DND-41 (cell line): ENCODE measurements at regions not wholly inside any gene's neighbourhood (a gene's known extent, or its start where the extent isn't known, plus 50 kb on each side); places are given as distances from the start of the nearest gene placed in this dataset.

Experiments used
- ATAC-seq: fragments of 200-7000 bp; cut with Tn5 transposase; 3 replicates; pipeline ENCODE4 v1.9.1; 2021; ENCODE audit warnings: low read depth; ENCODE audit not compliant: insufficient read depth
- DNase-seq: peaks from one replicate; pipeline ENCODE4 v3.0.0-alpha.2; 2020
- H2AFZ ChIP-seq: 2 replicates; pipeline ENCODE4 v1.6.0; 2012; ENCODE audit warnings: low read depth, low read length
- H3K27ac ChIP-seq: 2 replicates; pipeline ENCODE4 v1.5.1; 2012; ENCODE audit warnings: low read length, inconsistent platforms
- H3K27me3 ChIP-seq: fragments of 200-600 bp; sonication (generic); 2 replicates; pipeline ENCODE4 v1.6.0; 2012; ENCODE audit warnings: low read length, mild to moderate bottlenecking, inconsistent platforms; ENCODE audit not compliant: insufficient read depth, poor library complexity
- H3K36me3 ChIP-seq: 2 replicates; pipeline ENCODE4 v1.5.1; 2012; ENCODE audit warnings: low read length, inconsistent platforms; ENCODE audit not compliant: insufficient read depth
- H3K4me1 ChIP-seq: 2 replicates; pipeline ENCODE4 v1.5.1; 2012; ENCODE audit warnings: mild to moderate bottlenecking, low read length; ENCODE audit not compliant: insufficient read depth
- H3K4me2 ChIP-seq: 2 replicates; pipeline ENCODE4 v1.6.0; 2012; ENCODE audit warnings: mild to moderate bottlenecking, moderate library complexity, low read length, inconsistent platforms; ENCODE audit not compliant: insufficient read depth
- H3K4me3 ChIP-seq, 2 experiments: fragments of 200-600 bp in 1 of 2; shearing (Covaris generic) in 1 of 2; 2 replicates each; pipeline ENCODE4 v1.5.1; 2012 to 2016; ENCODE audit warnings: inconsistent platforms in 2 of 2, low read length in 2 of 2, mild to moderate bottlenecking in 2 of 2, low read depth in 1 of 2, moderate library complexity in 1 of 2
- H3K79me2 ChIP-seq: 2 replicates; pipeline ENCODE4 v1.6.0; 2012; ENCODE audit warnings: low read length, inconsistent platforms; ENCODE audit not compliant: insufficient read depth
- H3K9ac ChIP-seq: 2 replicates; pipeline ENCODE4 v1.6.0; 2012; ENCODE audit warnings: low read depth, mild to moderate bottlenecking, inconsistent platforms, low read length, moderate library complexity
- H3K9me3 ChIP-seq: 2 replicates; pipeline ENCODE4 v1.5.1; 2012; ENCODE audit warnings: low read length, moderate library complexity, mild to moderate bottlenecking, inconsistent platforms; ENCODE audit not compliant: insufficient read depth, severe bottlenecking
- H4K20me1 ChIP-seq: 2 replicates; pipeline ENCODE4 v1.6.0; 2012; ENCODE audit warnings: low read length; ENCODE audit not compliant: insufficient read depth
- EZH2 ChIP-seq: IDR thresholded peaks from 3 replicates; pipeline ENCODE4 v1.6.1; 2012; ENCODE audit warnings: borderline replicate concordance, low read depth, mild to moderate bottlenecking, moderate library complexity, low read length, inconsistent platforms; ENCODE audit not compliant: severe bottlenecking
- TF ChIP-seq, protein P1 (sequence below): IDR thresholded peaks from 2 replicates; pipeline ENCODE4 v1.5.1; 2012; ENCODE audit warnings: borderline replicate concordance, low read length, moderate library complexity, mild to moderate bottlenecking; ENCODE audit not compliant: poor library complexity, severe bottlenecking; ENCODE audit errors: extremely low read depth

DNA sequence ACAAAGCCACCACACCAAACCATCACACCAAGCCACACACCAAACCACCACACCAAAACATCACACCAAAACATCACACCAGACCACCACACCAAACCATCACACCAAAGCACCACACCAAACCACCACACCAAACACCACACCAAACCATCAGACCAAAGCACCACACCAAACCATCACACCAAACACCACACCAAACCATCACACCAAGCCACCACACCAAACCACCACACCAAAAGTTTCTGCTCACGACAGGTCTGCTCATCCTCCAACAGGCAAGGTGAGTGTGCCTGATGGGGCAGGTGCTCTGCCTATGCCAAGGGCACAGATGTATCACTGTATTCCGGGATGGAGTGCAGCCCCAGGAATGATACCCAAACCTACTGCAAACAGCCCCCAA, 87.9 kb upstream of the FSTL4 start:
- H2AFZ ChIP-seq: no peak overlapping the region
- H3K4me1 ChIP-seq: 0 out of 2 replicates have a peak, but pooled peaks cover under 1% of the 10 kb centered on the region
- H3K9ac ChIP-seq: no peak overlapping the region
- no peak for TF ChIP-seq EZH2
- TF ChIP-seq, protein P1, sequence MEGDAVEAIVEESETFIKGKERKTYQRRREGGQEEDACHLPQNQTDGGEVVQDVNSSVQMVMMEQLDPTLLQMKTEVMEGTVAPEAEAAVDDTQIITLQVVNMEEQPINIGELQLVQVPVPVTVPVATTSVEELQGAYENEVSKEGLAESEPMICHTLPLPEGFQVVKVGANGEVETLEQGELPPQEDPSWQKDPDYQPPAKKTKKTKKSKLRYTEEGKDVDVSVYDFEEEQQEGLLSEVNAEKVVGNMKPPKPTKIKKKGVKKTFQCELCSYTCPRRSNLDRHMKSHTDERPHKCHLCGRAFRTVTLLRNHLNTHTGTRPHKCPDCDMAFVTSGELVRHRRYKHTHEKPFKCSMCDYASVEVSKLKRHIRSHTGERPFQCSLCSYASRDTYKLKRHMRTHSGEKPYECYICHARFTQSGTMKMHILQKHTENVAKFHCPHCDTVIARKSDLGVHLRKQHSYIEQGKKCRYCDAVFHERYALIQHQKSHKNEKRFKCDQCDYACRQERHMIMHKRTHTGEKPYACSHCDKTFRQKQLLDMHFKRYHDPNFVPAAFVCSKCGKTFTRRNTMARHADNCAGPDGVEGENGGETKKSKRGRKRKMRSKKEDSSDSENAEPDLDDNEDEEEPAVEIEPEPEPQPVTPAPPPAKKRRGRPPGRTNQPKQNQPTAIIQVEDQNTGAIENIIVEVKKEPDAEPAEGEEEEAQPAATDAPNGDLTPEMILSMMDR: no peak
- H3K4me3 ChIP-seq: no peak overlapping the region
- H3K9me3 ChIP-seq: no peaks in the 10 kb centered on the region
- DNase-seq: no peak
- H3K36me3 ChIP-seq: no peaks in the 10 kb centered on the region
- no peaks in the 10 kb centered on the region; the same call in 1 of the 2 replicates for H4K20me1 ChIP-seq
- no peak overlapping the region for H3K27ac ChIP-seq
- H3K4me2 ChIP-seq: no peak overlapping the region
- ATAC-seq: no peak
- no peaks in the 10 kb centered on the region for H3K79me2 ChIP-seq
- no peaks in the 10 kb centered on the region for H3K27me3 ChIP-seq

GRCh38 chr5:133698646-133699526, 86.5 kb upstream of the FSTL4 start:
- DNase-seq: no peak
- ATAC-seq: no peak

DNA sequence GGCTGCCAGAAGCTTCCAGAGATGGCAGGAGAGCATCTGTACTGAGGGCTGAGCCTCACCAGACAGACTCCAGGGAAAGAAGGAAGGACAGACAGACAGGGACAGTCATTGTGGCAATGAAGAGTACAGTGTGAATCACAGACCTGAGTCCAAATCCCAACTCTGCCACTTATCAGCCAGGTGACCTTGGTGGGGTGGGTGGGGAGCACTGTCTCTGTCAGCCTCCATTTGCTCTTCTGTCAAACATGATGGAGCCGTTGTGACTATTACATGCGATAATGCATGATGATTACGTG, 85.9 kb upstream of the FSTL4 start:
- ATAC-seq (no peak), DNase-seq (no peak)
- H4K20me1 ChIP-seq: no peaks in the 10 kb centered on the region; the same call in 1 of the 2 replicates
- peaks cover 15% of the 10 kb centered on the region for H3K4me1 ChIP-seq
- H3K27me3 ChIP-seq: no peaks in the 10 kb centered on the region
- H3K9ac ChIP-seq: no peak overlapping the region
- H3K9me3 ChIP-seq: no peaks in the 10 kb centered on the region
- TF ChIP-seq EZH2: no peak
- TF ChIP-seq, protein P1: no peak
- H3K27ac ChIP-seq: no peak overlapping the region
- H3K4me3 ChIP-seq: no peak overlapping the region
- H3K79me2 ChIP-seq: no peaks in the 10 kb centered on the region
- H3K36me3 ChIP-seq: no peaks in the 10 kb centered on the region
- no peak overlapping the region for H2AFZ ChIP-seq
- no peak overlapping the region for H3K4me2 ChIP-seq

More at GRCh38 chr5:133698646-133699526, 86.5 kb upstream of the FSTL4 start:
- TF ChIP-seq, protein P1: no peak
- no peak for TF ChIP-seq EZH2
- no peak overlapping the region for H3K9ac ChIP-seq
- H3K27me3 ChIP-seq: no peaks in the 10 kb centered on the region
- no peak overlapping the region for H3K4me3 ChIP-seq
- no peaks in the 10 kb centered on the region for H3K79me2 ChIP-seq
- H3K36me3 ChIP-seq: no peaks in the 10 kb centered on the region
- no peaks in the 10 kb centered on the region for H3K9me3 ChIP-seq
- no peak overlapping the region for H2AFZ ChIP-seq
- no peaks in the 10 kb centered on the region; the same call in 1 of the 2 replicates for H4K20me1 ChIP-seq
- H3K4me1 ChIP-seq: peaks cover 15% of the 10 kb centered on the region
- no peak overlapping the region for H3K4me2 ChIP-seq
- H3K27ac ChIP-seq: no peak overlapping the region
